LNCAP (cell line): ENCODE measurements at regions not wholly inside any gene's neighbourhood (a gene's known extent, or its start where the extent isn't known, plus 50 kb on each side); places are given as distances from the start of the nearest gene placed in this dataset.

ENCODE experiments used
- TF ChIP-seq, protein P1 (sequence below): fragments of 450-650 bp; IDR thresholded peaks from 2 replicates; pipeline ENCODE4 v1.5.1; 2017; ENCODE audit warnings: mild to moderate bottlenecking

DNA sequence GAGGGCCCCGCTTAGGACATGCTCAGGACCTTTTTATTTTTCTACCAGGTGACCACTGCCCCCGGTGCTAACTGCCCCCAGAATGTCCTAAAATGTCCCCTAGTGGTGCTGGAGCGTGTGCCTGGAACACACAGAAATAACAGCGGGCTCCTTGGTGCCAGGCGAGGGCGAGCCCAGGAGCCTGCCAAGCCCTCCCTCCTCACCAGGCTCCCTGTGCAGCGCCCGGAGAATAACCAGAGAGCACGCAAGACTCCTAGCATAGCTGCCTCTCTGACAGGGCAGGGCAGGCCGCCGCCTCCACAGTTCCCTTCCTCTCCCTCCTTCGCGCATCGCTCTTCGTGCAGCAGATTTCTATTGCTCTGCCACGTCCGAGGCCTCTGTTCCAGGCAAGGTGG lies 84.3 kb upstream of the ZNF516 start:
- TF ChIP-seq, protein P1, sequence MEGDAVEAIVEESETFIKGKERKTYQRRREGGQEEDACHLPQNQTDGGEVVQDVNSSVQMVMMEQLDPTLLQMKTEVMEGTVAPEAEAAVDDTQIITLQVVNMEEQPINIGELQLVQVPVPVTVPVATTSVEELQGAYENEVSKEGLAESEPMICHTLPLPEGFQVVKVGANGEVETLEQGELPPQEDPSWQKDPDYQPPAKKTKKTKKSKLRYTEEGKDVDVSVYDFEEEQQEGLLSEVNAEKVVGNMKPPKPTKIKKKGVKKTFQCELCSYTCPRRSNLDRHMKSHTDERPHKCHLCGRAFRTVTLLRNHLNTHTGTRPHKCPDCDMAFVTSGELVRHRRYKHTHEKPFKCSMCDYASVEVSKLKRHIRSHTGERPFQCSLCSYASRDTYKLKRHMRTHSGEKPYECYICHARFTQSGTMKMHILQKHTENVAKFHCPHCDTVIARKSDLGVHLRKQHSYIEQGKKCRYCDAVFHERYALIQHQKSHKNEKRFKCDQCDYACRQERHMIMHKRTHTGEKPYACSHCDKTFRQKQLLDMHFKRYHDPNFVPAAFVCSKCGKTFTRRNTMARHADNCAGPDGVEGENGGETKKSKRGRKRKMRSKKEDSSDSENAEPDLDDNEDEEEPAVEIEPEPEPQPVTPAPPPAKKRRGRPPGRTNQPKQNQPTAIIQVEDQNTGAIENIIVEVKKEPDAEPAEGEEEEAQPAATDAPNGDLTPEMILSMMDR, result no peak

DNA sequence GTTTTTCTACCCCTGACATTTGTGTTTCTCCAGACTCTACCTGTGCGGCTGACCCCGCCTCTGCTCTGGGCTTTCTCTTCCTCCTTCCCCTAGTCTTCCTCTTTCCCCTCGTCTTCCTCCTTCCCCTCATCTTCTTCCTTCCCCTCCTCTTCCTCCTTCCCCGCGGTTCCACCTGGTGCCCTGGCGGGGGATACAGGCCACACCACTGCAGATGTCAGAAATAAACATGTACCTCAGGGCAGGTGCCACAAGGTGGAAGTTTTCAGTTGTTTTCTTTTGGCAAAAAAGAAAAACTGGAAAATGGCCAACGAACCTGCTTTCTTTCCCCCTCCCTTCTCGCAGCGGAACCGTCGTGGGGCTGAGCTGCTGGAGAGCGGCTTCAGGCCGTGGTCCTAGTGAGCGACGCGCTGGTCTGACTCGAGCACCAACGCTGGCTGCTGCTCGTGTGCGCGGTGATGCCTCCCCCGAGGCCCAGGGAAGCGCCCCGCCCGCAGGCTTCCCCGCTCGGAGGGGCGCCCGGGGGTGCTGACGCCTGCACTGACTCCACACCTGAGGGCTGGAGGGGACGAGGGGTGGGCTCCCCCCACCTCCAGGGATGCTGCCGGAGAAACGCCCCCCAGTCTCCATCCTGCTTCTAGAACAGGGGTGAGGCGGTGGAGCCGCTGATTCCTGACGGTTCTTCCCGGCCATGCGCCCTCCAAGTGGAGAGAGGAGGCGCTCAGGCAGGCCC lies 83.7 kb upstream of the ZNF516 start:
- TF ChIP-seq, protein P1, result no peak

DNA sequence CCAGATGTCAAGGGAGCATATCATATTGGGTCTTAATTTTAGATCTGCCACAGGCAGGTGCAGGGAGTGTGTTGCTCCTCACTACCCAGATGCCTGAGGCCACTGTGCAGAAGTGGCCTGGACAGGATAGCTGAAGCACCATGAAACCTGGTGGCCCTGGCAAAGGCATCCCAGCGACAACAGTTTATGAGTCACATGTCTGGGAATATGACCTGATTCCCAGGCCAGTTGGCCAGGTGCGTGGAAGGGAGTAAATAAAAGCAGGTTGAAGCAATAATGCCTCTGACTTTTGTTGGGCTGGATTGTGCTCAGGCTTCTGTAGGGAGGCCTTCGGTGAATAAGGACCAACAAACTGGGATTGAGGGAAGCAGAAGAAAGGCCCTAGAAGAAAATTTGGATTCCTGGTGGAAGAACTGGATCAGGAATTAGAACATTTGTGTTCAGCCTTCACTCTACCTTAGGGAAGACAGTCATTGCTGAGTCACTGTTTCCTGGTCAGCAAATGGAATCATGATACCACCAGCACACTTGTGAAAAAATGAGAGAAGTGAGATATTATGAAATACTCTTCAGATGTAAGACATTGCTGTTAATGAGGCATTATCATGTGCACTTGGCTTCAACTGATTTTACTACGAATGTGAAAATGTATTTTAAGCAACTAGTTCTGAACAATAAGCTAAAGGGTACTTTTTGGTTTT lies 78.4 kb upstream of the ZNF516 start:
- TF ChIP-seq, protein P1, result no peak

DNA sequence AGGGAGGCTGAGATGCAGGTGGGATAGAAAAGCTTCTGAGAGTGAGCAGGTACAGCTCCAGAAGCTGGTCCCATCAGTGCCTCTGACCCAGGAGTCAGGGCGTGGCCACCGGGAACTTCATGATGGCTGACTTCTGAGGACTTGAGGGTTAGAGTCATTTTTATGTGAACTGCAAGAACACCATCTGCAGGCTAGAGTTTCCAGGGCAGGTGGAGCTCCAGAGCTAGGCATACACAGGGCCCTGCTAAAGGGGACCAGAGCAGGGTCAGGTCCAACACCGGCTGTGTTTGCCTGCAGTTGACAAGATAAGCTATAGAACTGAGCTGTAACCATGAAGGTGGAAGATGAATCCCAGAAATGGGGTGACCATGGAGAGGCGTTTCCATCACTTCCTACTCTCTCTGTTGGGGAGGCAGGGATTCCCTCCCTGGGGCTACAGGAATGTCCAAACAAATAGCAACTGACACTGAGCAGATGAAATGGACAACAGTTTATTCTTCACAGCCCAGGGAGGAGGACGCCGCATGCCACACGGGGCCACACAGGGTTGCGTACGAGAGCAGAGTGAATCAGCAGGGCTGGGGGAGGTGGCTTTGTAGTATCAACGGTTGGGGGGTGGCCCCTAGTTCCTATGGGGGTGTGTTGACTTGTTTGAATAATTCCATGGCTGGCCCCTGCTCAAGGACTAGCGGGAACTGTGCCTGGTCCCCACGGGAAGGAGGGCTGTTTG lies 77.6 kb upstream of the ZNF516 start:
- TF ChIP-seq, protein P1, result no peak

DNA sequence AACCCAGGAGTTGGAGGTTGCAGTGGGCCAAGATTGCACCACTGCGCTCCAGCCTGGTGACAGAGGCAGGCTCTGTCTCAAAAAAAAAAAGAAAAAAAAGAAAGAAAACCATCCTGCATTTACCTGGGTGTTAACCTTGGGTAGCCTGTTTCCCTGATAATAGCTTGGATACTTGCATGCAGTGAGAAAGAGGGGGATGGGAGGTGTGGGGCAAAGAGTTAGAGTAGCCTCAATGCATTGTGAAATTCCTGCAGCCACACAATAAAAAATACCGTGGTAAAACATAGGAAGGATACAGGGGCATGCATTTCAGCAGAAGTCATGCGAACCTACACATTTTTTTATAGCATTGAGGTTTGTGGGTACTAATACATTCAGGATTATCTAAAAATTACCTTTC lies 76.6 kb upstream of the ZNF516 start:
- TF ChIP-seq, protein P1, result no peak

DNA sequence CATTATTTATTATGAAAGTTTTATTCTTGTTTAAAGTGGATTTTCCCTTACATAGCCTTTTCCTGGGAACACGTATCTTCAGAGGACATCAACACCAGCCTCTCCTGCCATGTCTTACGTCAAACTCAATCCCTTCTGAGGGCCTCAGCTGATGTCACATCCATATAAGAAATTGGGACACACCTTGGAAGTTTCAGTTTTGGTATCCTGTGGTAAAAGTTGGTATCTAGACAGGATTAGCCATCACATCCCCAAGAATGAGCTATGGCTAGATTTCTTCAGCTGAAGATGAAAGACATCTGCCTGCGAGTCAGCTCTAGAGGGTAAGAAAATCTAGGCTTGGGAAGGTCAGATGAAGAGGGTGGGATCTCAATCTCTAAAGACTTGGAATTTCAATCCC lies 75.8 kb upstream of the ZNF516 start:
- TF ChIP-seq, protein P1, result no peak

DNA sequence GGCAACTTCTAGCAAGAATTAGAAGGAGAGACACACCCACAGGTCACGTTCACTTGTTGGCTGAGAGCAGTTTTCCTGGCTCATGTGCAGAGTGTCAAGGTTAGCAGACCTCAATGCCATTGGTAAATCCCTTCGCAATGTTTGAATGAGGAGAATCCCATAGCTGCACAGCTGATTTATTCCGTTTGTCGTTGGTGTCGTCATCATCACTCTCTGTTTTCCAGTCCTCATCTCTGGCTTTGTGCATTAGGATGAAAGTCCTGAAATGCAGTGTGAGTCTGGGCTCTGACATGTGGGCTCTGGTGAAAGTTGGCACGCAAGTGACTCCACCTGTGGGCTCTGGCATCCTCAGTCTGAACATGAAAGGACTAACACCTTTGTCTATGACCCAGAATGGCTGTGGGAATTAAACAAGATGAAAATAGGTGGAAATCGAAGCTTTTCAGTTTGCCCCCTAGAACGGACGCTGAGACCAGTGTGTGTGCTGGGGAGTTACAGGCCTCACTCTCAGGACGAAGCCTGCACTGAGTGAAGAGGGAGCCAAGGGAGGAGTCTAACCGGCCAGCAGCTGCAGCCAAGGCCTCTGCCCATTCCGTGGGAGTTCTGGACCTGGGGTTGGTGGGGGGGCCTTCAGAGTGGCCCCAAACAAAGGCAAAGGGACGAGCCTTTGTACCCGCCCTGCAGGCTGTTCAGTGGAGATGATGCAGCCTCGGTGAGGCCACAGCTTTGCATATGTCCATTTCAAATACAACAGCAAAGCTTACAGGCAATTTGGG lies 74.8 kb upstream of the ZNF516 start:
- TF ChIP-seq, protein P1, result no peak
